CD4-positive, alpha-beta T cell (primary cell): ENCODE measurements at regions not wholly inside any gene's neighbourhood (a gene's known extent, or its start where the extent isn't known, plus 50 kb on each side); places are given as distances from the start of the nearest gene placed in this dataset.

Source experiments
- ATAC-seq: fragments of 200-7000 bp; cut with Tn5 transposase; one replicate; pipeline ENCODE4 v1.10.0; 2022; ENCODE audit warnings: mild to moderate bottlenecking; ENCODE audit not compliant: poor library complexity
- CTCF ChIA-PET: fragments of 350-600 bp; sonication (Branson Sonifier 250); formaldehyde crosslinking; loops from one replicate; lab custom pipeline; 2021; ENCODE audit warnings: antibody characterized with exemption, inconsistent platforms; lab: Charles Lee
- POLR2A ChIA-PET: fragments of 350-600 bp; sonication (Branson Sonifier 250); formaldehyde crosslinking; loops from one replicate; lab custom pipeline; 2021; ENCODE audit warnings: antibody characterized with exemption, inconsistent platforms; lab: Charles Lee
- DNase-seq, 14 experiments: peaks; one replicate each; pipeline ENCODE4 v3.0.0-alpha.2; 2013 to 2020; ENCODE audit warnings: mixed read lengths in 2 of 14
- H3K27ac ChIP-seq, 2 donors: one replicate each; pipeline versions ENCODE4 v1.5.1 to v1.7.0; 2013; ENCODE audit warnings: low read length in 2 of 2, low read depth in 1 of 2, mild to moderate bottlenecking in 1 of 2
- H3K27me3 ChIP-seq, 2 experiments: 1 replicate in 1 of 2; 2 replicates in 1 of 2; pipeline versions ENCODE4 v1.6.1 to v1.7.0; 2013; ENCODE audit warnings: low read length in 2 of 2, control low read depth in 1 of 2, mild to moderate bottlenecking in 1 of 2, moderate library complexity in 1 of 2; ENCODE audit not compliant: insufficient read depth in 2 of 2, control insufficient read depth in 1 of 2
- H3K36me3 ChIP-seq: one replicate; pipeline ENCODE4 v1.6.1; 2013; ENCODE audit warnings: low read length, control low read depth; ENCODE audit not compliant: insufficient read depth
- H3K4me1 ChIP-seq: one replicate; pipeline ENCODE4 v1.6.1; 2013; ENCODE audit warnings: low read length, control low read depth; ENCODE audit not compliant: insufficient read depth
- H3K4me3 ChIP-seq: one replicate; pipeline ENCODE4 v1.5.1; 2013; ENCODE audit warnings: mild to moderate bottlenecking, low read length, moderate library complexity
- H3K9me3 ChIP-seq, 2 experiments: 1 replicate in 1 of 2; 2 replicates in 1 of 2; pipeline versions ENCODE4 v1.6.1 to v1.7.0; 2013; ENCODE audit warnings: low read length in 2 of 2, mild to moderate bottlenecking in 2 of 2, control low read depth in 1 of 2, moderate library complexity in 1 of 2; ENCODE audit not compliant: control insufficient read depth in 1 of 2, insufficient read depth in 1 of 2
- H3K27ac Mint-ChIP-seq: one replicate; pipeline ENCODE4 v1.8.0; 2020; ENCODE audit warnings: mixed read lengths
- H3K27me3 Mint-ChIP-seq: one replicate; pipeline ENCODE4 v1.8.0; 2021; ENCODE audit warnings: mixed read lengths
- H3K36me3 Mint-ChIP-seq: one replicate; pipeline ENCODE4 v1.8.0; 2021; ENCODE audit warnings: low read depth, mixed read lengths
- H3K4me1 Mint-ChIP-seq: one replicate; pipeline ENCODE4 v1.8.0; 2021; ENCODE audit warnings: low read depth, mixed read lengths
- H3K4me3 Mint-ChIP-seq: one replicate; pipeline ENCODE4 v1.8.0; 2020; ENCODE audit warnings: mild to moderate bottlenecking, mixed read lengths
- H3K9me3 Mint-ChIP-seq: one replicate; pipeline ENCODE4 v1.8.0; 2020; ENCODE audit warnings: mixed read lengths
- CTCF ChIP-seq: fragments of 200-600 bp; IDR thresholded peaks from one replicate; pipeline ENCODE4 v1.8.0; 2022; ENCODE audit warnings: antibody characterized with exemption, mild to moderate bottlenecking
- intact Hi-C, 2 experiments: fragments of 100-400 bp; cut with DNase I in 1 of 2; cut with micrococcal nuclease in 1 of 2; formaldehyde crosslinking; loops; one replicate each; pipeline versions ENCODE4 v1.15.1 to v1.9.0; 2023 to 2025; cut with DNase I, micrococcal nuclease

- Mint-ChIP-seq H3K36me3 (no peaks in the 10 kb centered on the region), H3K4me1 (no peaks in the 10 kb centered on the region), H3K9me3 (no peaks in the 10 kb centered on the region), H3K27me3 (no peaks in the 10 kb centered on the region), H3K27ac (no peak overlapping the region), H3K4me3 (no peak overlapping the region)
- DNase-seq (no peak), ATAC-seq (no peak)
- intact Hi-C loops = no loop called here
- TF ChIP-seq CTCF = no peak
- Histone ChIP-seq H3K4me1 (no peaks in the 10 kb centered on the region), H3K4me3 (no peak overlapping the region), H3K27ac (no peak overlapping the region), H3K27me3 (no peaks in the 10 kb centered on the region), H3K9me3 (no peaks in the 10 kb centered on the region), H3K36me3 (no peaks in the 10 kb centered on the region)
- CTCF ChIA-PET = interaction anchor here (1.3 kb wide), 1 partner anchor 9 kb away, joined by 4 read pairs; no protein-coding TSS in a partner anchor
- POLR2A ChIA-PET = interaction anchor here (0.6 kb wide), 1 partner anchor 331 kb away, joined by 4 read pairs; no protein-coding TSS in a partner anchor
These were observed 53.2 kb upstream of the USPL1 start for GRCh38 chr13:30564489-30564888.

- no peak overlapping the region for H3K27ac Mint-ChIP-seq
- Histone ChIP-seq H3K27ac (no peak overlapping the region), H3K9me3 (no peaks in the 10 kb centered on the region), H3K4me3 (no peak overlapping the region), H3K36me3 (no peaks in the 10 kb centered on the region), H3K4me1 (no peaks in the 10 kb centered on the region), H3K27me3 (no peaks in the 10 kb centered on the region)
- TF ChIP-seq CTCF = no peak
- ChIA-PET POLR2A (interaction anchor here (1.3 kb wide), 1 partner anchor 51 kb away, joined by 4 read pairs; the partner anchor contains the start of gene USPL1), CTCF (no interaction called here)
- H3K4me1 Mint-ChIP-seq = no peaks in the 10 kb centered on the region
- H3K9me3 Mint-ChIP-seq = no peaks in the 10 kb centered on the region
- H3K4me3 Mint-ChIP-seq = no peak overlapping the region
- intact Hi-C loops = loop anchor here in 1 of 2 experiments (5.0 kb wide), 2 partner anchors 47 to 433 kb away; no protein-coding TSS in a partner anchor
- no peaks in the 10 kb centered on the region for H3K27me3 Mint-ChIP-seq
- no peaks in the 10 kb centered on the region for H3K36me3 Mint-ChIP-seq
- ATAC-seq (no peak), DNase-seq (no peak)
These were observed 52.1 kb upstream of the USPL1 start for GRCh38 chr13:30565658-30566057.

GRCh38 chr13:30567072-30567471 is 50.6 kb upstream of the USPL1 start:
- no peak for TF ChIP-seq CTCF
- Histone ChIP-seq H3K4me1 (no peaks in the 10 kb centered on the region), H3K27ac (no peak overlapping the region), H3K4me3 (no peak overlapping the region), H3K9me3 (no peaks in the 10 kb centered on the region), H3K36me3 (no peaks in the 10 kb centered on the region), H3K27me3 (no peaks in the 10 kb centered on the region)
- H3K27me3 Mint-ChIP-seq = no peaks in the 10 kb centered on the region
- no peak for ATAC-seq
- intact Hi-C loops = loop anchor here in 1 of 2 experiments (5.0 kb wide), 2 partner anchors 45 to 435 kb away; no protein-coding TSS in a partner anchor
- DNase-seq = no peak
- CTCF ChIA-PET = no interaction called here
- POLR2A ChIA-PET = interaction anchor here (0.7 kb wide), 1 partner anchor 51 kb away, joined by 3 read pairs; the partner anchor contains the start of gene USPL1
- H3K9me3 Mint-ChIP-seq = no peaks in the 10 kb centered on the region
- H3K27ac Mint-ChIP-seq = no peak overlapping the region
- H3K36me3 Mint-ChIP-seq = no peaks in the 10 kb centered on the region
- H3K4me3 Mint-ChIP-seq = no peak overlapping the region
- H3K4me1 Mint-ChIP-seq = peaks cover 4% of the 10 kb centered on the region
